Activated CD8-positive, alpha-beta memory T cell treated with anti-CD3 and anti-CD28 coated beads, Interleukin-2, amount 50 U/mL, for 4 hours (primary cell): ENCODE measurements at regions not wholly inside any gene's neighbourhood (a gene's known extent, or its start where the extent isn't known, plus 50 kb on each side); places are given as distances from the start of the nearest gene placed in this dataset.
"Not testable (repeated sequence)": the region's sequence is repeated elsewhere in the genome, so short reads cannot be mapped to it uniquely, and the experiment has no call there.

Experiments used
- DNase-seq: peaks from one replicate; pipeline ENCODE4 v3.0.0-alpha.2; 2020

DNA sequence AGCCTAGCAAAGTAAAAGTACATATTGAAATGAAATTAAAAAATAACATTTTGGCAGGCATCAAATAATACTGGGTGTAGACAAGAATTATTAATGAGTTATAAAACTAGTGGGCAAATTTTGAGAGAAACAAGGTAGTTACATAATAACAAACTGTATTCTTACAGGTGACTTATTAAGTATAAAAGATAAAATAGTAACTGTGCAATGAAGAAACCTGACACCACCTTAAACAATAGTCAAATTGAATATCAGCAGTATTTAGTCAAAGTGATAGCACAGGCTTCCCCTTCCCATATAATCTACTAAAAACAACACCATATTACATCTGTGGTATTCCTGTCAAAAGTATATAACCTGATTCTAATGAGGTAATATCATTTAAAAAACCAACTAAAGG is 1099.8 kb upstream of the CRIM1 start:
- DNase-seq: no peak

DNA sequence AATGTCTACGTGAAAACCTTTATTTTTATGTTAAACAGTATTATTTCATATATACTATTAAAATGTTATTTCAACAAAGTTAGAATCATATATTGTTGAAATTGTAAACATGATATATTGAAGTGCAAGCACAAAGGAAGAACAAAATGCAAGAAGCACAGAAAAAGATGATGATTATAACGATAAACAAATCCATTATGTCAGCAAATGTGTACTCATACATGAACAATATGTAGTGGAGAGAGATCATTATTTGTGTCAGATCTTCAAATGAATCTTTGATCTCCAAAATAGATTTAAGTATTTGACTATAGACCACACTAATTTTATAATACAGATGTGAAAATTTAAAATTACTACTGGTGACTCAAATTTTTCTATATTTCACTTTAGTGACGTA is 1104.4 kb upstream of the CRIM1 start:
- DNase-seq: no peak

DNA sequence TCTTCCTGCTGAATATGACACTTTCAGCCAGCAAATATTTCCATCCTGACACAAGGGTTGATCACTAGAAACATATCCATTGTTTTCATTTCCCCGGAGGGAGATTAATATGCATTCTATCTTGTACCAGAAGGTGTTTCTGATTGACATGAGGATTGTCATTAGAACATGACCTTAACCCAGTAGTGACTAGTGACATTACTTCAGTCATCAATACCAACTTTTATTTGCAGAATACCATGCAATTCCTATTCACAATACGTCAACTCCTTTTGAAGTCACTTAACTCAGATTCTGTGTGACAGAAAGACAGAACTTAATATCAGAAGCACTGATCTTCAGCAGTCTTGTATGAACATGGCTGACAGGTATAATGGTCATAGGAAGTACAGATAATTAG is 1108.9 kb upstream of the CRIM1 start:
- no peak for DNase-seq

DNA sequence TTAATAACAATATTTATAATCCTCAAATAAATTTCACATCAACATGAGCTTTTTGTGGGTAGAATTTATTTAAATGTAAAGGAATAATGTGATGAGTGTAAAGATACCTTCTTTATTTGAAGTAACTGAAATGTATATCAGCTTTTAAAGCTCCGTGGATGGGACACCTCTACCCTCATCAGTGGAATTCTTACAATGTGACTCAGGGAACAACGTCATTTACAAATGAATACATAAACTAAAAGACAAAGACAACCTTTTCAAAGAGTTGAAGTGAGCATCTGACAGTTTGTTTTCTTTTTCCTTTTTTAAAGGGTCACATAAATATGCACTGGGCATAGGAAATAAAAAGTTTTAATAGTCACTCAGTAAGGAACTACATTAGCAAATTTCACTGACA is 1127.0 kb upstream of the CRIM1 start:
- no peak for DNase-seq

DNA sequence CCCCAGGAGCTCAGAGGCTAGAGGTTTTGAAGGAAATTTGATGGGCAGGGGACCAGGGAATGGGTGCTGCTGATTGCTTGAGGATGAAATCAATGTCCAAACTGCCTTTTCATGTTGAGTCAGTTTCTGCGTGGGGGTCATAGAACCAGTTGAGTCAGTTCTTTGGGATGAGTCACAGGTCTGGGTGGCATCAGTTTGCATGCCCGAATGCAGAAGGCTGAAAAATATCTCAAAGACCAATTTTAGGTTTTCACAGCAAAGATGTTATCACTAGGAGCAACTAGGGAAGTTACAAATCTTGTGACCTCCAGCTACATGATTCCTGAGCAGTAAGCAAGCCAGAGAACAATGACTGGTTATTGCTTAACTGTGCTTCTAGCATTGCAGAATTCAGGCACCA is 1135.1 kb upstream of the CRIM1 start:
- no peak for DNase-seq

DNA sequence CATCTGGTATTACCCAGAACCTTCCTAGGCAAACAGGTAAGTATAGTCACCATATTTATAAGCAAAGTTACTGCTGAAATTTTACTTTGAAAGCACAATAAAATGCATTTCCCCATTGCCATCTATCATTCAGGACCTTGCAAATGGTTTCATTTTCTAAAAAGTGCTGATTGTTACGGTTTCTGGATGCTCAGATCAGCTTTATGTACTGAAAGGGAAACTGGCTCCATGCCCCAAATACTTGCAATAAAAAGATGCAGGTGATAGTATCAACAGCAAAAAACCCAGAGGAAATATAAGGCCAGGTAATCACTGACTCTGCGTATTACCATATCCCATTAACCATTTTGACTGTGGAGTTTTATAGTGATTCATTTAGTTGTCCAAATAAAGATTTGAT is 1150.7 kb upstream of the CRIM1 start:
- no peak for DNase-seq

DNA sequence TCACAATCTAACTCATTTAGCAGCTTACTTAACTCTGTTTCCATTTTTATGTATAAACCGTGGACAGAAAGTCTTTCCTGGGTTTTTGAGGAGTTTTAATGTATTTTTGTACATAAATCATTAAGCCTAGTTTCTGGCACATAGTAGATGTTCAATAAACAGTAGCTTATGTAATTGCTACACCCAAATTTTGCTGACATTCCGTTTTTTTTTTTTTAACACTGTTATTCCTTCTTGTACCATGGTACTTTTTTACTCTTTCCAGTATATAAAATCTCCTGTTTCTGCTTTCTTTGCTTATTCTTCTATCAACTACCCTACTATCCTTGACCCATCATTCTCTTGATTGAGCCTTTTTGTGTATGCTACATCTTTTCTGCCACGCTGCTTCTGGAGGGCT is 1151.3 kb upstream of the CRIM1 start:
- DNase-seq: no peak

DNA sequence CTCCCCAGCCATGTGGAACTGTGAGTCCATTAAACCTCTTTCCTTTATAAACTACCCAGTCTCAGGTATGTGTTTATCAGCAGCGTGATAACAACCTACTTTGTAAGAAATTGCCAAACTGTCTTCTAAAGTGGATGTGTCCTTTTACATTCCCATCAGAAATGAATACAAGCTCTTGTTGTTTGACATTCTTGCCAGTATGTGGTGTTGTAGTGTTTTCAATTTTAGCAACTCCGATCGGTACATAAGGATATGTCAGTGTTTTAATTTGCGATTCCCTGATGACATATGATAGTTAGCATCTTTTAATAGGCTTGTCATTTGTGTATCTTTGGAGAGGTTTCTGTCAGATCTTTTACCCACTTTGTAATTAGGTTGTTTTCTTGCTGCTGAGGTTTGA is 1156.3 kb upstream of the CRIM1 start:
- no peak for DNase-seq

DNA sequence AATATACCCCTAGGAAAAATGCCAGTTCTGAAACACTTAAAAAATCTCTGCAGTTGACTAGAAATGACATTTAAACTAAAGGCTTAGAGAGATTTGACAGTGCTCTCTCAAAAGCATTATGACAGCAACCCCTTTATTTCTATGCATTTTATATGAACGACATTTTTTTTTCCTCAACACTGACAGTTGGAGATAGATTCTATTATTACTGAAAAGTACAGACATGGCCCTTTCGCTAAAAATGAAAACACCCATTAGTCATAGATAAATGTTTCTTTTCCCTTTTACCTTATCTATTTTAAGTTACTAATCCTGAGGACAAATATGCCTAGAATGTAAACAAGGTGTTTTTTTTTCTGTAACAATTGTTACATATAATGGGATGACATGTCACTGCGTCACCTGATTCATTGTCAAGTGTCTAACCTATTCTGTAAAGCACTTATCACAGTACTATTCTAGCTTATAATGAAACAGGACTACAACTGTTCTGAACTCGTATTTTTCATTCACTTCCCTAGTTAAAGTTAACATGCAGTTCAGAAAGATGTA is 1169.6 kb upstream of the CRIM1 start:
- DNase-seq: no peak

DNA sequence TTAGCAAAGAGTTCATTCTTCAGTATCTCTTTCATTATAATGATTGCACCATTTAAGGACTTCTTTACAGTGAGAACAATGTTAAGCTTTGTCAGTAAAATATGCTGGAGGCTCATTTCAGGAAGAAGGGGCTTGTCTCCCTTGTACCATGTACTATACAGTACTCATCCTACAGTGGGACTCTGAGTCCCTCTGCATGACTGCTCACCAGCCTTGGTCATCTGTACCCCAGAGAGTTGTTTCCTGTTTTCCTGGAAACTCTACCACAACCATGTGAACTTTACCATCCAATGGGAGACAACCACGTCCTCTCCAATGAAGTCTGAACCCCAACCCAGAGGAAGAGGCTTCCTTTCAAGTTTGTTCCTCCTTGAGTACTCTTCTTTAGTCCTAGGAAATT is 1171.1 kb upstream of the CRIM1 start:
- DNase-seq: no peak

DNA sequence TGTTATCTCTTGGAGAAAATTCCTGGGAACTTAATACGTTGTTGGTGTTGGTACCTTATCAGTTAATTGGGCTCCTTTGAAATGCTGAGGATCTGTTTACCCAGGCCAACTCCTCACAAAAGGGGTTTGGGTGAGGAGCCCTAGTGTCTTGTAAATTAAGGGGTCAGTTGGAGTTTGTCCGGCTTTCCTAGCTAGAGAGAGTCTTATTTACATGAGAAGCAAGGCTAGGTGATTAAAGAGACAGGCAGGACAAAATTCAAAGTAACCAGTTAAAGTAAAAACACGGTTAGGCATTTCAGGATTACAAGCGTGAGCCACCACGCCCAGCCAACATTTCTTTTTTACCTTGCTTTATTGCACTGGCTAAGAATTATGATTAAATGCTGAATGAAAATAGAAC is 1178.9 kb upstream of the CRIM1 start:
- DNase-seq: not testable (repeated sequence)

DNA sequence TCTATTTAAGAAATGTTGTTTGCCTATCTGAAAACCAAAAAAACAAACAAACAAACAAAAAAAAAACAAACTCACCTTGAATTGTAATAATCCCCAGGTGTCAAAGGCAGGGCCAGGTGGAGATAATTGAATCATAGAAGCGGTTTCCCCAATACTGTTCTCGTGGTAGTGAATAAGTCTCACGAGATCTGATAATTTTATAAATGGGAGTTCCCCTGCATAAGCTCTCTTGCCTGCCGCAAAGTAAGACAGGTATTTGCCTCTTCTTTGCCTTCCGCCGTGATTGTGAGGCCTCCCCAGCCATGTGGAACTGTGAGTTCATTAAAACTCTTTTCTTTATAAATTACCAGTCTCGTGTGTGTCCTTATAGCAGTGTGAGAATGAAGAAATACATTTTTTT is 1180.7 kb upstream of the CRIM1 start:
- DNase-seq: no peak

DNA sequence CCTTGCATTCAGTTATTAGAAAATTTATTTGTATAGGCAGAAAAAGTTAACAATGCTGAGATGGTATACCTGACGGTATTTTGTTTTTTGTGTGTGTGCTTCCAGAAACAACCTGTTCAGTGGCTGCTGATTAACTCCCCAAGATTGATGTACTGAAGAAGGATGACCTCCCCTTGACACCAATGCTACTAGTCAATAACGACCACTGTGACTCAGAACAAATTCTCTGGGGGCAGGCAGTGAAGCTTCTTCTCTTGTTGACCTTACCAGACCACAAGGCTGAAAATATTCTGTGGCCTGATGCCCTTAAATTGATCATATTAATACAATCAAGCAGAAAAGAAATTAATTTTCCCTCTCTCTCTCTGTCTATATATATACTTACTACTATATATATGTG is 1182.9 kb upstream of the CRIM1 start:
- no peak for DNase-seq

DNA sequence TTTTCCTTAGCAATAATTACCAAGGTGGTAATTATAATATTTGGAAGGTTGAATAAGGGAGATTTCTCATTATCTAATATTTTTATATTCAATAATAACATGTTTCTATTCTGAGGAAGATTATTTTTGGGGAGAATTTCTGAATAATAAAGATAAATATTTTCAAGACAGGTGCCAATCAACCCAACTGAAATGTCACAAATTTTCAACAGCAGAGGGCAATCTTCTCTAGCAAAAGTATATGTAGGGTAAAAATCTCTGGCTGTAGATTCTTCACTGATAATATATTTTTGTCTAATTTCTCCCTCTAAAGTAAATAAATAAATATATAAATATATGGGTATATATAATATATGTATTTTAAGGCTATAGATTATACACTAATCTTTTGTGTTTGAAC is 1187.2 kb upstream of the CRIM1 start:
- DNase-seq: no peak

DNA sequence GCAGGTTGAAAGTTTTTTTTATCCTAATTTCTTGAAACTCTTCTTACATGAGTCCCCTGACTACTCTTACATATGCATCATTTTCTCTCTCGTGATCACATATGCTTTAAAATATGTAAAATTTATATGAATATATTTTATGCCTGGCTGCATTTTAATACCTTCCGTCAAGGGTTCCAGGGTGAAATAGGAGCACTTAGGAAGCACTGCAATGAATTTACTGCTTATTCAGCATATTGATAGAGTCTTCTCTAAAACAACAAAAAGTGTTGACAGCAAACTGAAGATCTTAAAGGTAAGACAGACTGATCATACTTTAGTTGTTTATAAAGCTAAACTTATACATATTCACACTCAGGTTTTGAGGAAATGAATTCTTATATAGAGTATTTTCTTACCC is 1191.6 kb upstream of the CRIM1 start:
- DNase-seq: no peak

DNA sequence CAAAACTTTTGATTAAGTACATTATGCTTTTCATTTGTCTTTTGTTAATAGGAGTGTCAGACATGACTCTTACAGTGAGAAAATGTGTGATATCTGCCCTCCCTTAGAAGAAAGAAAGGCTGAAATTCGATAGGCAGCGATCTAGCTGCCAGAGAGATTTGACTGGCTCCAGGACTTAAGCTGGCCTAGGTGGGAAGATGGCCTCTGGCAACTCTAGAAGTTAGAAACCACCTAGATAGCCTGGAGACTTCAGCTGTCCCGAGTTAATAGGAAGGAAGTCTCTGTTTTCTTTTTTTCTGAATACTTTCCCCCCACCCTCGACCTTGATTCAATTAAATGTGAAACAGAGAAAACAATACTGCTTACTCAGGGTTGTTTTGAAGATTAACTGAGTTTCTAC is 1194.7 kb upstream of the CRIM1 start:
- DNase-seq: no peak

DNA sequence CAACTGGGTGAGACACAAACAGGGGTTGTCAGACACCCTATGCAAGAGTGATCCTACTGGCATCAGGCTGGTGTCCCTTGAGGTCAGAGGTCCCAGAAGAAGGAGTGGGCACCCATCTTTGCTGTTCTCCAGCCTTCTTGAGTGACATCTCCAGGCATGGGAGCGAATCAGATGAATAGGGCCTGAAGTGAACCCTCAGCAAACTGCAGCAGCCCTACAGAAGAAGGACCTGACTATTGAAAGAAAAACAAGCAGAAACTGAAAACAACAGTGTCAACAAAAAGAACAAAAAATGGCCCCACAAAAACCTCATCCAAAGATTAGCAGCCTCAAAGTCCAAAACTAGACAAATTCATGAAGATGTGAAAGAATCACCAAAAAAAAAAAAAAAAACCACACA is 1229.7 kb upstream of the CRIM1 start:
- DNase-seq: no peak

DNA sequence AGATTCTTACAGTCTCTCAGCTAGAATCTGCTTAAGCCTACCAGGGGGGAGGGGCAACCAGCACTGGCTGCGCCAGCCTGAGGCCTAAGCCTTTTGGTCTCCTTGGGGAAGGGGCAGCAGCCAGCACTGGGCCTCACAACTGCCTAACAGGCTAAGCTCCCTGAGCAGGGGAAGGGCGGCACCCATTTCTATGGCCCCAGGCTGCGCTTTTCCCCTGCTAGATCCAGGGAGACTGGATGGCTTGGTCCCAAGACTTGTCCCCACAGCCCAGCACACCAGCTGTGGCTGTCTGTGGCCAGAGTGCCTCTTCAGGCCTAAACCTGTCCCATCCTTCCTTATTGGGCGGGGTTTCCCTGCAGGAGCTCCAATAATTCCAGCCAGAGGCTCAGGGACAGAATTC is 1230.3 kb upstream of the CRIM1 start:
- DNase-seq: no peak

DNA sequence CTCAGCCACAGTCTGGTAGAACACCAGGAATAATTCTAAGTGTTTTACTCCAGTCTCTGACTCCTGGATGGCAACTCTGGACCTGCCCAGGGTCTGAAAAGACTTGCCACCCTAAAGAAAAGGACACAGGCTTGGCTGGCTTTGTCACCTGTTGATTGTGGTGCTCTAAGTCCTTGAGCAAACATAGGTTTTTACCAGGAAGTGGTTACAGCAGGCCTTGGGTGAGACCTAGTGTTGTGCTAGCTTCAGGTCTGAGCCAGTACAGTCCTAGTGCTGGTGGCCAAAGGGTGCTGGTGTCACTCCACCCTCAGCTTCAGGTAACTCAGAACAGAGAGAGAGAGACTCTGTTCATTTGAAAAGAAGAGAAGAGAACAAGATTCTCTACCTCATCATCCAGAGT is 1239.4 kb upstream of the CRIM1 start:
- no peak for DNase-seq

DNA sequence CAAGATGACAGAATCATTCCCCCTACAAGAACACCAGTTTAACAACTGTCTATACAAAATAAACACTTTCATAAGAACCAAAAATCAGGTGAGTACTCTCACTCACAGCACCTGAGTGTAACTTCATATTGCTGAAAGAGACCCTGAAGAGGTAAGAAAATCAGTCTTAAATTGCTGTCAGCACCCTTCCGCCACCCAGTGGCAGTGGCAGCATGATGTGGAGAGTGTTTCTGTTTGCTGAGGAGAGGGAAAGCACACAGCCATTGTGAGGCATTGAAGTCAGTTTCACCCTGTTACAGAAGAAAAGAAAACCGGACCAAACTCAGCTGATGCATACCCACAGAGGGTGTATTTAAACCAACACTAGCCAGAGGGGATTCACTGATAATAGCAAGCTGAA is 1240.8 kb upstream of the CRIM1 start:
- DNase-seq: no peak

DNA sequence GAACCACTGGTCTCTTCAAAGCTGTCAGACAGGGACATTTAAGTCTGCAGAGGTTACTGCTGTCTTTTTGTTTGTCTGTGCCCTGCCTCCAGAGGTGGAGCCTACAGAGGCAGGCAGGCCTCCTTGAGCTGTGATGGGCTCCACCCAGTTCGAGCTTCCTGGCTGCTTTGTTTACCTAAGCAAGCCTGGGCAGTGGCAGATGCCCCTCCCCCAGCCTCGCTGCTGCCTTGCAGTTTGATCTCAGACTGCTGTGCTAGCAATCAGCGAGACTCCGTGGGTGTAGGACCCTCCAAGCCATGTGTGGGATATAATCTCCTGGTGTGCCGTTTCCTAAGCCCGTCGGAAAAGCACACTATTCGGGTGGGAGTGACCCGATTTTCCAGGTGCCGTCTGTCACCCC is 1243.2 kb upstream of the CRIM1 start:
- DNase-seq: not testable (repeated sequence)

DNA sequence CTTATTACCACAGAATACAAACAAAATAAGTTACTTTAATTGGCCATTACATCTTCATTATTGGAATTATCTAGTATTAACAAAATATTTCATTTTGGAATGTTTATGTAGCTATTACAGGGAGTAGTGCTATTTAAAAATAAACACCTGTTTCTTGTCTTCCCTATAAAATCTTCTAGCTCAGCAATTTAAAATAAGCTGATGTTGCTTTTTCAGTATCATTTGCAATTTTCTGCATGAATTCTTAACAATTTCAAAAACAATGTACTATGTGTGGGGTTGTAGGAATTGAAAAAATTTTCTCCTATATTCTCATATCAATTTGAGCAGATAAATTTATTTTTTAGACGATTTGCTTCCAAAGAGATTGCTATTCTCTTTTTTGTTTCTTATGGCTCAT is 1251.3 kb upstream of the CRIM1 start:
- DNase-seq: no peak

DNA sequence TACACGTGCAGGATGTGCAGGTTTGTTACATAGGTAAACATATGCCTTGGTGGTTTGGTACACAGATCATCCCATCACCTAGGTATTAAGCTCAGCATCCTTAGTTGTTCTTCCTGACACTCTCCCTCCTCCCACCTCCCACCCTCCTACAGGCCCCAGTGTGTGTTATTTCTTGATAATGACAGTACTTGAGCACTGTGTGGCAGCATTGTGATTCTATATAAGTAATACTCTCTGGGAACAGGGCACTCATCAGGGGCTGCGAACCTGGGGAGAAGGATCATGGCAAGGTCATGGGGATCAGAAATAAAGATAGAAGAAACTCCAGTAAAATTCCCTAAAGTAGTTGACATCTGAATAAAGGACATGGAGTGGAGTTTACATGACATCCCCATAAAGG is 1256.2 kb upstream of the CRIM1 start:
- DNase-seq: no peak

DNA sequence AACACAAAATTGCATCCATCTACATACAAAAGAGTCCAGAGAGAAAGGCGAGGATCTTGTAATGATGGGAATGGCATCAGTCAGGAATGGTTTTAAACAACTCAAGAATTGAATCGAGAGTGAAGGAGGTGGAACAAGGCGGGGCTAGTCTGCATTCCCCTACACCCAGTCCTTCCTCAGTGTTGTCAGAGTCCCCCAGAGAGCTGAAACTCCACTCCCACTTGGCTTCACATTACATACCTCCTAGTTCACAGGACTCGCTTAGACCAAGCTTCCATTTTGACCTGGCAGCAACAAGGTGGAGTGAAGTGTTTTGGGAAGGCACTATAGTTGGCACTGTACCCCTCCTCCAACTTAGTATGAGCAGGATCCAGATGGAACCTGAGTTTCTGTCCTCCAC is 1273.5 kb upstream of the CRIM1 start:
- DNase-seq: no peak

DNA sequence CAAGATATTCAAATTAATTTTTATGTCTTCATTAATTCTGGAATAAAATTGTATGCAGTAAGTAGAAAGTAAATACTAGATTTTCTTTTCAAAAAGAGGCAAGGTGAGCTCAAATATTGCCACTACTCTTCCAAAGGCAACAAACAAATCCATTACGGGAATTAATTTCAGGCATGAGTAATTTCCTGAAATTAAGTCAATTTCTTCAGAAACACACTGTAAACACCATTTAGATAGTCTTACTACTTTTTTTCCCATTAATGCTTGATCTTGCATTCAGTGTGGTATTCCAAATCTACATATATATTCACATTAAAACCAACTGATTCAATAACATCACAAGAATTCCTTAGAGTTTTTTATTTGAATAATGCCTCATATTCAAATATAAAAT is 1274.0 kb upstream of the CRIM1 start:
- DNase-seq: no peak

DNA sequence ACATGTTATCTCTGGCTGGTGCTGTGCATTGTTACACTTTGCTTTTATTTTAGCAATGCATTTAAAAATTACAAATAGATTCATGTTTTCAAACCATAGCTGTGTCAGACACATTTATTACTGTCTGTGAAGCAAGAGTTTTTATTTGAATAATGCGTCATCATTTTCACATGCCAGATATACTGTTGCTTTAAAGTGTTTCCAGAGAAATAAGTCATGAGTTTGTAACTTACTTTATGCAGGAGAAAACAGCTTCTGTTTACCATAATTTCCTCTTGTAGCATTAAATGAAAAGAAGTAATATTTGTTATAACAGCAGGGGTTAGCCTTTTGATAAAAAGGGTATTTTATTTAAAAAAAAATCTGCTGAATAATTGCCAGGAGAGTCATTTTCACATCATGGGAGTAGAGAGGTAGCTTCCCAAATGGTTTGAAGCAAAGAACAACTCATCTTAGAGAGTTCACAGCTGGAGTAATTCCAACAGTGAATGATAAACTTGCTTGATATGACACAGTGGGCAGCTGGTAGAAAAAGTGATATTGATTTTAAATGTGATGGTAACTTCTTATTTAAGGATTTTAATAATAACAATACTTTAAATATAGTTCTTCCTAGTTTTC is 1274.5 kb upstream of the CRIM1 start:
- DNase-seq: no peak
